Lower leg skin (tissue), 4 donors: ENCODE measurements at regions not wholly inside any gene's neighbourhood (a gene's known extent, or its start where the extent isn't known, plus 50 kb on each side); places are given as distances from the start of the nearest gene placed in this dataset.

Experiments
- DNase-seq, 2 donors: peaks; one replicate each; pipeline ENCODE4 v3.0.0-alpha.2; 2019; ENCODE audit warnings: low spot score in 2 of 2
- H3K4me3 ChIP-seq: fragments of 200-600 bp; sonication (generic); 2 replicates; pipeline ENCODE4 v1.5.1; 2017; ENCODE audit warnings: mild to moderate bottlenecking, low read depth; ENCODE audit not compliant: poor library complexity, severe bottlenecking
- POLR2A ChIP-seq, 2 donors: fragments of 450-650 bp; IDR thresholded peaks; one replicate each; pipeline ENCODE4 v1.6.1; 2016 to 2017; ENCODE audit warnings: antibody characterized with exemption in 2 of 2, mild to moderate bottlenecking in 1 of 2, moderate library complexity in 1 of 2
- WGBS, 2 donors: methylation state at CpG; one replicate each; pipeline ENCODE4 v1.1.5; 2018; 5-methylcytosine and 5-hydroxymethylcytosine counted together
- intact Hi-C: fragments of 100-400 bp; cut with DNase I; formaldehyde crosslinking; loops from one replicate; pipeline ENCODE4 v1.15.0; 2023; ENCODE audit warnings: low total_unique reads
- TF ChIP-seq, protein P1 (sequence below), 3 donors: fragments of 450-650 bp; IDR thresholded peaks; one replicate each; pipeline ENCODE4 v1.5.1; 2016; ENCODE audit warnings: antibody characterized with exemption in 3 of 3, mild to moderate bottlenecking in 3 of 3, moderate library complexity in 2 of 3

DNA sequence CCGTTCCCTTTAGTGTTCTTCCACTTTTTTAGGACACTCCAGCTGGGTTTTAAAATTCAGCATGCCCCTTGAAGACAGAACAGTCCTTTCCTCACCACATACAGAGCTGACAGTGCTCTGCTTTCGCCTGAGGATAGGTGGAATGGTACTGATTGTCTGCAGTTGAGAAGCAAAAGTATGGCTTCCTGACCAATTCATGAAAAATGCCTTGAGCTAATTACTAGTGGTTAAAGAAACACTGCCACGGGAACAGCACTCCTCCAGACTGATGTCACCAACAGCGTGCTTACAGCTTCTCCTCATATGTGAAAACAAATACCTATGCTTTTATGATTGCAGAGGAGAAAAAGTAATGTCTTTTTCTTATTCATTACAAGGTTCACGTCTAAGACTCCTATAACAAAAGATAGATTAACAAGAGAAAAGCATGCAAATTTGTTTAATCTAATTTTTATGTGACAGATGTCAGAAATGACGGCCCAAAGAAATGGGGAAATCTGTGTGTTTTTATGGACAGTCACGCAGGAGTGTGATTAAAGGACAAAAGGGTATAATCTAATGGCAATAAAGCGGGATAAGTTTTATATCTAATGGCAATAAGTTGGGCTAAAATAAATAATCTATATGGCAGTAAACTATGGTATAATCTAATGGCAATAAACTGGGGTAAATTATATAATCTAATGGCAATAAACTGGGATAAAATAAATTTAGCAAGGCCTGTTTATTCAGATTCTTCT, 123.4 kb upstream of the ARHGAP42 start:
- no peak overlapping the region for H3K4me3 ChIP-seq
- intact Hi-C loops: no loop called here
- WGBS, 2 donors: 84 to 85% methylated on average over 8 of the region's 8 CpGs
- TF ChIP-seq, protein P1, sequence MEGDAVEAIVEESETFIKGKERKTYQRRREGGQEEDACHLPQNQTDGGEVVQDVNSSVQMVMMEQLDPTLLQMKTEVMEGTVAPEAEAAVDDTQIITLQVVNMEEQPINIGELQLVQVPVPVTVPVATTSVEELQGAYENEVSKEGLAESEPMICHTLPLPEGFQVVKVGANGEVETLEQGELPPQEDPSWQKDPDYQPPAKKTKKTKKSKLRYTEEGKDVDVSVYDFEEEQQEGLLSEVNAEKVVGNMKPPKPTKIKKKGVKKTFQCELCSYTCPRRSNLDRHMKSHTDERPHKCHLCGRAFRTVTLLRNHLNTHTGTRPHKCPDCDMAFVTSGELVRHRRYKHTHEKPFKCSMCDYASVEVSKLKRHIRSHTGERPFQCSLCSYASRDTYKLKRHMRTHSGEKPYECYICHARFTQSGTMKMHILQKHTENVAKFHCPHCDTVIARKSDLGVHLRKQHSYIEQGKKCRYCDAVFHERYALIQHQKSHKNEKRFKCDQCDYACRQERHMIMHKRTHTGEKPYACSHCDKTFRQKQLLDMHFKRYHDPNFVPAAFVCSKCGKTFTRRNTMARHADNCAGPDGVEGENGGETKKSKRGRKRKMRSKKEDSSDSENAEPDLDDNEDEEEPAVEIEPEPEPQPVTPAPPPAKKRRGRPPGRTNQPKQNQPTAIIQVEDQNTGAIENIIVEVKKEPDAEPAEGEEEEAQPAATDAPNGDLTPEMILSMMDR (IDR thresholded peaks at IDR 0.05): no peak
- TF ChIP-seq POLR2A (IDR thresholded peaks at IDR 0.05): no peak
- no peak for DNase-seq

DNA sequence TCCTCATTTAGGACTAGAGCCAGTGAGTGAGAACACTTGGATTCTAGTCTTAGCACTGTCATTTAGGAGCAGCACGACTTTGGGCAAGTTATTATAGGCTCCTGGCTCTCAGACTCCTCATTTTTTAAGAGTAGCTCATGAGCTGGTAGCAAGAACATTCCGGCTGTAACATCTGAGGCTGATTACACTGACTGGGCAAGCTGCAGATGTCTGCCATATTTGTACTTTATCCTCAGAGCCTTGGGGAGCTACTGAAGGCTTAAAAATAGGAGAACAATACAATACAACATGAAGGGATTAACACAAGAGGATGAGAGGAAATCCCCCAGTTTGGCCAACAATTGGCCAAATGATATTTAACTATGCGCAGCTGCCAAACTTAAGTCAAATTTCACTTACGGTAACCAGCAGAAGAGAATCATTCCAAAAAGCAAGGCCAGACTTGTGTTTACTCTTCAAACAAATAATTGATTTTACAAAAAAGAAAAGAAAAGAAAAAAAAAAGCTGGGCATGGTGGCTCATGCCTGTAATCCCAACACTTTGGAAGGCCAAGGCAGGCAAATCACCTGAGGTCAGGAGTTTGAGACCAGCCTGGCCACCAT, 113.1 kb upstream of the ARHGAP42 start:
- DNase-seq: no peak
- intact Hi-C loops: no loop called here
- H3K4me3 ChIP-seq: no peak overlapping the region
- TF ChIP-seq POLR2A (IDR thresholded peaks at IDR 0.05): no peak
- TF ChIP-seq, protein P1 (IDR thresholded peaks at IDR 0.05): no peak
- WGBS, 2 donors: 55 to 63% methylated on average over 4 of the region's 4 CpGs

- DNase-seq: no peak
- TF ChIP-seq POLR2A (IDR thresholded peaks at IDR 0.05): no peak
- intact Hi-C loops: loop anchor here (5.0 kb wide), 1 partner anchor 357 kb away; no protein-coding TSS in a partner anchor
- 59 to 64% methylated on average over 1 of the region's 1 CpG for WGBS, 2 donors
- no peak overlapping the region for H3K4me3 ChIP-seq
Measured at GRCh38 chr11:100574894-100575769, 112.0 kb upstream of the ARHGAP42 start.

DNA sequence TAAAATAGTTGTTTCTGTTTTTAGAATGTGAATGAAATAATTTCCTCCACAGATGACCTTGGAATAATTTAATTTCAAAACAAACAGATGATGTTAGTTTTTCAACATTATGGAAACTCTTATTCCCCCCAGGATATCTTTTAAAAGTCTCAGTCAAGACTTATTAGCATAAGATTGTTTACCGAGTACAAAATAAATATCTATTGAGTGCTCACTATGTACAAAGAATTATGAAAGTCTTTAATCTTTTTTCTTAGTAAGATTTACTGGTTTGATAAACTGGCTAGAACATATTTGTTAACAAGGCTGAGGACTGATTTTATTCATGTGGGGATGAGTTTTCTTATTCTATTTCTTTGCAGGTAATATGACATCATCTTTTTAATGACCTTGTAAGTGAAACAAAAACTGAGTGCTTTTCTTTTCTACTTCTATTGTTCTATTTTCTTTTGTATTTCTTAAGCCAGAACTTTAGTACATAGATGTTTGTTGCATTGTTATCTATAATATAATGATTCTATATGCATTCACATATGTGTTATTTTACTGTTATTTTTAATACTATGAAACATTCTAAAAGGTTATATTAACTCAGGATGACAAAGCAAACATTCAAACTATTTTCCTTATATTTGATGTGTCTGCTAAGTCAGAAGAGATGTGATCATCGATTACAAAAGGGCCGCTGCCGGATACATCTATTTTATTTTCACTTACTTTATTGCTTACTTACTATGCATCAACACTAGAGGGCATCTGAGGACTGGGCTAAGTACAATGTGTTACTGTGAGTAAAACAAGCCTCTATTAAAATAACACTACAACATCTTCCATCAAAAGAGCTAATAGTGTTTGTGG, 111.0 kb upstream of the ARHGAP42 start:
- intact Hi-C loops: loop anchor here (5.0 kb wide), 1 partner anchor 356 kb away; no protein-coding TSS in a partner anchor
- no peak overlapping the region for H3K4me3 ChIP-seq
- DNase-seq: no peak
- TF ChIP-seq, protein P1 (IDR thresholded peaks at IDR 0.05): no peak
- no peak for TF ChIP-seq POLR2A (IDR thresholded peaks at IDR 0.05)
- WGBS, 2 donors: 17 to 18% methylated on average over 4 of the region's 4 CpGs

DNA sequence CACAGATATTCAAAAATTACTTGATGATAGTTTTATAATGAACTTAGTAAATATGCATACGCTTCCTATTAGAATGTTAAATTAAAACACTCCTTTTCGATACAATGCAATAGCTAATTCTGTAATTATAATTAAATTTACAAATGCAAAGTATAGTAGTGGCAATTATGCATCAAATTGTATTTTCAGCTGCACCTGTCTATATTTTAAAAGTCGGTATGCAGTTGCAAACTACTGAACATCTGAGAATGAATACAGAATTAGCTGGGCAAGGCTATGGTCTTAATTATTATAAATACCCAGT, 110.4 kb upstream of the ARHGAP42 start:
- 54 to 62% methylated on average over 3 of the region's 3 CpGs for WGBS, 2 donors
- no peak overlapping the region for H3K4me3 ChIP-seq
- no peak for DNase-seq
- TF ChIP-seq POLR2A (IDR thresholded peaks at IDR 0.05): no peak
- TF ChIP-seq, protein P1 (IDR thresholded peaks at IDR 0.05): no peak
- intact Hi-C loops: loop anchor here (5.0 kb wide), 1 partner anchor 356 kb away; no protein-coding TSS in a partner anchor
